ENCODE measurements at regions not wholly inside any gene's neighbourhood (a gene's known extent, or its start where the extent isn't known, plus 50 kb on each side); places are given as distances from the start of the nearest gene placed in this dataset.

DNA sequence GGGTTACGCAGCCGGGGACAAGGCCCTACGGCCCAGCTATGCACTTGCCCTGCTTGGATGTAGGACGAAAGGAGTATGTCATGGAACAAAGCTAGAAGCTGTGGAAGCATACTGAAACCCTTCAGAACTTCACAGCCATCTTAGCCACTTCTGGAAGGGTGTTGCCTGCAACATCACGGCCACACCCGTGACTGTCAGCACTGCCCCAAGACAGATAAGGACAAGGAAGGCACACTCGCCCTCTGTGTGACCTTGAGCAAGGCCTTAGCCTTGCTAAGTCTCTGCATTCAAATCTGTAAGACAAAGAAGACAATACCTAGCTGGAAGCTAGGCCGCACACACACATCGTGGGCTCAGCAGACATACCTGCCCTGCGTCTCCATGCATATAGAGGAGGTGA is 352.5 kb upstream of the MGMT start:
- TF ChIP-seq REST (IDR thresholded peaks at IDR 0.05; ENCODE audit: insufficient read depth in 1 of 2, low read depth in 2 of 2, low read length in 2 of 2) (no peak), FOXP2 (optimal IDR thresholded peaks at IDR 0.05; ENCODE audit: borderline replicate concordance, extremely low read depth, extremely low read length, insufficient read depth) (no peak), POLR2AphosphoS5 (IDR thresholded peaks at IDR 0.05; ENCODE audit: low read depth, low read length) (no peak), TAF1 (IDR thresholded peaks at IDR 0.05; ENCODE audit: borderline replicate concordance, insufficient read depth, low read length) (no peak), SIN3A (IDR thresholded peaks at IDR 0.05; ENCODE audit: borderline replicate concordance, insufficient read depth, low read length) (no peak)

- TF ChIP-seq REST (IDR thresholded peaks at IDR 0.05; ENCODE audit: insufficient read depth in 1 of 2, low read depth in 2 of 2, low read length in 2 of 2) (no peak), TAF1 (IDR thresholded peaks at IDR 0.05; ENCODE audit: borderline replicate concordance, insufficient read depth, low read length) (no peak), POLR2AphosphoS5 (IDR thresholded peaks at IDR 0.05; ENCODE audit: low read depth, low read length) (no peak), SIN3A (IDR thresholded peaks at IDR 0.05; ENCODE audit: borderline replicate concordance, insufficient read depth, low read length) (no peak), FOXP2 (optimal IDR thresholded peaks at IDR 0.05; ENCODE audit: borderline replicate concordance, extremely low read depth, extremely low read length, insufficient read depth) (no peak)
These were observed 350.7 kb upstream of the MGMT start for GRCh38 chr10:129116371-129116770.

DNA sequence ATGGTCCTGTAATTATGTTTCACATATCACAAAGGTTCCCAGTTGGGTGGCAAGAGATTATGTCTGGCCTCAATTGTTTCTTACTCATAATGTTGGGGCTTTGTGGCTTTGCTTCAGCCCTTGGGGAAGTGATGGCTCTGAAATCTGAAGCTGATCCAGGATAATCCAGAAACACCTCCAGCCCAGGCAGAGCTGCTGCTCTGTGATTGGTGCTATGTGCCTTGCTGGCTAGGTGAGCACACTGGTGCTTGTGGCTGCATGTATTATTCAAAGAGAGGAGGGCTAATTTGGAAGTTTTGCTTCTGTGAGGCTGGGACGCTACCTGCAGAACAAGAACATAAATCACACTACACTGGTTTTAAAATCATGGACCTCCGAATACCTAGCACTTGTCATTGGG is 346.6 kb upstream of the MGMT start:
- TF ChIP-seq TAF1 (IDR thresholded peaks at IDR 0.05; ENCODE audit: borderline replicate concordance, insufficient read depth, low read length) (no peak), SIN3A (IDR thresholded peaks at IDR 0.05; ENCODE audit: borderline replicate concordance, insufficient read depth, low read length) (no peak), FOXP2 (optimal IDR thresholded peaks at IDR 0.05; ENCODE audit: borderline replicate concordance, extremely low read depth, extremely low read length, insufficient read depth) (no peak), POLR2AphosphoS5 (IDR thresholded peaks at IDR 0.05; ENCODE audit: low read depth, low read length) (no peak), REST (IDR thresholded peaks at IDR 0.05; ENCODE audit: insufficient read depth in 1 of 2, low read depth in 2 of 2, low read length in 2 of 2) (no peak)

DNA sequence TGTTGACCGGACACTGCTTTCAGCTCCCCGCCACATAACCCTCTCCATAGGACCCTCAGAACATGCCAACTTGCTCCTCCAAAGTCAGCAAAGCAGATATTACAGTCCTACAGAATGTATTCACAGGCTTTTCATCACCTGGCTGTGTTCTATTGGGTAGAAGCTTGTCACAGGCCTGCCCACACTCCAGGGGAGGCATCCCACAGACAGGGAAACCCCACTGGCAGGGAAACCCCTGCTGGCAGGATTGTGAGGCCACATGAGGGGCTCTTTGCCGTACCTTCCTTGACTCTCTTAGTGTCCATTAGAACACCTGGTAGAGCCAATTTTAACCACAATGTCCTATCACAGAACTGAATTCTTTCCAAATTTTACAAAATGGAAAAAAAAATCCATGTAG is 344.2 kb upstream of the MGMT start:
- TF ChIP-seq TAF1 (IDR thresholded peaks at IDR 0.05; ENCODE audit: borderline replicate concordance, insufficient read depth, low read length) = no peak
- no peak for TF ChIP-seq REST (IDR thresholded peaks at IDR 0.05; ENCODE audit: insufficient read depth in 1 of 2, low read depth in 2 of 2, low read length in 2 of 2)
- no peak for TF ChIP-seq FOXP2 (optimal IDR thresholded peaks at IDR 0.05; ENCODE audit: borderline replicate concordance, extremely low read depth, extremely low read length, insufficient read depth)
- no peak for TF ChIP-seq SIN3A (IDR thresholded peaks at IDR 0.05; ENCODE audit: borderline replicate concordance, insufficient read depth, low read length)
- TF ChIP-seq POLR2AphosphoS5 (IDR thresholded peaks at IDR 0.05; ENCODE audit: low read depth, low read length) = no peak

DNA sequence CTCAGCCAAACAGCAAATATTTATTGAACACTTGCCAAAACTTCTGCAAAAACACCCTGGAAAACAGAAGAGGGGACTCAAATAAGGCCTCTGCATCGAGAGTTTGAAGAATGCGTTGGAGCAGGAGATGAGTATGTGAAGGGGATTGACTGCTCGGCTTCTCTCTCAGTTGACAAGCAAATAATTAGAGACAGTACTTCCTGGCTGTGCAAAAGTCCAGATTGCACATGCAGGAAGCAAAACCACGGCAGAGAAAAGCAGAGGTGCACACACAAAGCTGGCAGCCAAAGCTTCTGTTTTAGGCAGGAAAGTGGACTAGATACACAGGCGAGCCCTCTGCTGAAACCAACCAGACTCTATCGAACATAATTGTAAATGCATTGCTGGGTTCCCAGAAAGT is 343.6 kb upstream of the MGMT start:
- TF ChIP-seq SIN3A (IDR thresholded peaks at IDR 0.05; ENCODE audit: borderline replicate concordance, insufficient read depth, low read length) (no peak), POLR2AphosphoS5 (IDR thresholded peaks at IDR 0.05; ENCODE audit: low read depth, low read length) (no peak), FOXP2 (optimal IDR thresholded peaks at IDR 0.05; ENCODE audit: borderline replicate concordance, extremely low read depth, extremely low read length, insufficient read depth) (no peak), TAF1 (IDR thresholded peaks at IDR 0.05; ENCODE audit: borderline replicate concordance, insufficient read depth, low read length) (no peak), REST (IDR thresholded peaks at IDR 0.05; ENCODE audit: insufficient read depth in 1 of 2, low read depth in 2 of 2, low read length in 2 of 2) (no peak)

Measured in PFSK-1 (cell line).